ENCODE measurements at regions not wholly inside any gene's neighbourhood (a gene's known extent, or its start where the extent isn't known, plus 50 kb on each side); places are given as distances from the start of the nearest gene placed in this dataset.

DNA sequence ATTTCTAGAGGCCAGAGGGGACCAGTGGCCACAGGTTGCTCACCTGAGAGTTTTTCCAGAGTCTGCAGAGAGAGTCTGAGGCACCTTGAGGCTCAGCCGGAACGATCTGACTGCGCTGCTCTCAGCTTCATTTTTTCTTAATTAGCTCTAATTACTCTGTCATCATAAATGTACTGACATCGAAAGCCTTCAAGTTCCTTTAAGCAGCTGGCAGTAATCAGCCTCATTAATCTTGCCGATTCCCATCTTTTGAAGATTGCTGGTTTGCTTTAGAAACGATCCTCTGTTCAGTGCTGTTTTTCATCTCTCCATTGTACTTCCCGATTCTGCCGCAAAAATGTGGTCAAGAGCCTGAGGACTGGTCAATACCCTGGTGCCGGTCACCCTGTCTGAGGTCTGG lies 454.7 kb downstream of the TYW1 start:
- H3K79me1 ChIP-seq (ENCODE audit: low read depth in 1 of 2, low read length in 2 of 2) = no peaks in the 10 kb centered on the region
- in situ Hi-C loops (cut with MboI; ENCODE audit: low sequenced_read_pairs) = no loop called here
- no peak overlapping the region for H2AFZ ChIP-seq (replicated peaks; ENCODE audit: low read length, poor library complexity)
- TF ChIP-seq FOS (IDR thresholded peaks at IDR 0.05; ENCODE audit: low read depth, low read length) (no peak), NFE2L2 (IDR thresholded peaks at IDR 0.05; ENCODE audit: low read depth, low read length) (no peak), RFX5 (IDR thresholded peaks at IDR 0.05; ENCODE audit: low read depth, low read length) (no peak), MAFK (IDR thresholded peaks at IDR 0.05; ENCODE audit: low read depth, low read length) (no peak), BHLHE40 (IDR thresholded peaks at IDR 0.05; ENCODE audit: low read depth, low read length) (no peak), CEBPB (IDR thresholded peaks at IDR 0.05; ENCODE audit: low read depth, low read length) (no peak), RAD21 (IDR thresholded peaks at IDR 0.05; ENCODE audit: low read length) (no peak), MXI1 (IDR thresholded peaks at IDR 0.05; ENCODE audit: borderline replicate concordance, low read depth, low read length) (no peak), MAZ (IDR thresholded peaks at IDR 0.05; ENCODE audit: borderline replicate concordance, low read depth, low read length) (no peak), RCOR1 (IDR thresholded peaks at IDR 0.05; ENCODE audit: insufficient replicate concordance, low read length) (no peak), POLR2A (IDR thresholded peaks at IDR 0.05; ENCODE audit: low read depth, low read length) (no peak), SMC3 (IDR thresholded peaks at IDR 0.05; ENCODE audit: low read depth, low read length) (no peak), CHD1 (IDR thresholded peaks at IDR 0.05; ENCODE audit: low read depth, low read length) (no peak)
- TF ChIP-seq, protein P1, sequence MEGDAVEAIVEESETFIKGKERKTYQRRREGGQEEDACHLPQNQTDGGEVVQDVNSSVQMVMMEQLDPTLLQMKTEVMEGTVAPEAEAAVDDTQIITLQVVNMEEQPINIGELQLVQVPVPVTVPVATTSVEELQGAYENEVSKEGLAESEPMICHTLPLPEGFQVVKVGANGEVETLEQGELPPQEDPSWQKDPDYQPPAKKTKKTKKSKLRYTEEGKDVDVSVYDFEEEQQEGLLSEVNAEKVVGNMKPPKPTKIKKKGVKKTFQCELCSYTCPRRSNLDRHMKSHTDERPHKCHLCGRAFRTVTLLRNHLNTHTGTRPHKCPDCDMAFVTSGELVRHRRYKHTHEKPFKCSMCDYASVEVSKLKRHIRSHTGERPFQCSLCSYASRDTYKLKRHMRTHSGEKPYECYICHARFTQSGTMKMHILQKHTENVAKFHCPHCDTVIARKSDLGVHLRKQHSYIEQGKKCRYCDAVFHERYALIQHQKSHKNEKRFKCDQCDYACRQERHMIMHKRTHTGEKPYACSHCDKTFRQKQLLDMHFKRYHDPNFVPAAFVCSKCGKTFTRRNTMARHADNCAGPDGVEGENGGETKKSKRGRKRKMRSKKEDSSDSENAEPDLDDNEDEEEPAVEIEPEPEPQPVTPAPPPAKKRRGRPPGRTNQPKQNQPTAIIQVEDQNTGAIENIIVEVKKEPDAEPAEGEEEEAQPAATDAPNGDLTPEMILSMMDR (conservative IDR thresholded peaks at IDR 0.05; ENCODE audit: low read depth, low read length) = no peak
- TF ChIP-seq, protein P2, sequence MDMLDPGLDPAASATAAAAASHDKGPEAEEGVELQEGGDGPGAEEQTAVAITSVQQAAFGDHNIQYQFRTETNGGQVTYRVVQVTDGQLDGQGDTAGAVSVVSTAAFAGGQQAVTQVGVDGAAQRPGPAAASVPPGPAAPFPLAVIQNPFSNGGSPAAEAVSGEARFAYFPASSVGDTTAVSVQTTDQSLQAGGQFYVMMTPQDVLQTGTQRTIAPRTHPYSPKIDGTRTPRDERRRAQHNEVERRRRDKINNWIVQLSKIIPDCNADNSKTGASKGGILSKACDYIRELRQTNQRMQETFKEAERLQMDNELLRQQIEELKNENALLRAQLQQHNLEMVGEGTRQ (IDR thresholded peaks at IDR 0.05; ENCODE audit: low read depth, low read length) = no peak
- TF ChIP-seq, protein P3, sequence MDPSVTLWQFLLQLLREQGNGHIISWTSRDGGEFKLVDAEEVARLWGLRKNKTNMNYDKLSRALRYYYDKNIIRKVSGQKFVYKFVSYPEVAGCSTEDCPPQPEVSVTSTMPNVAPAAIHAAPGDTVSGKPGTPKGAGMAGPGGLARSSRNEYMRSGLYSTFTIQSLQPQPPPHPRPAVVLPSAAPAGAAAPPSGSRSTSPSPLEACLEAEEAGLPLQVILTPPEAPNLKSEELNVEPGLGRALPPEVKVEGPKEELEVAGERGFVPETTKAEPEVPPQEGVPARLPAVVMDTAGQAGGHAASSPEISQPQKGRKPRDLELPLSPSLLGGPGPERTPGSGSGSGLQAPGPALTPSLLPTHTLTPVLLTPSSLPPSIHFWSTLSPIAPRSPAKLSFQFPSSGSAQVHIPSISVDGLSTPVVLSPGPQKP (IDR thresholded peaks at IDR 0.05; ENCODE audit: borderline replicate concordance, low read depth, low read length) = no peak
- H2BK120ac ChIP-seq (ENCODE audit: low read depth, low read length) = no peak overlapping the region
- H2BK20ac ChIP-seq (ENCODE audit: low read depth, low read length) = no peak overlapping the region
- no TSS peak for BruUV-seq (replicated peaks)
- no peak overlapping the region for H3K4me3 ChIP-seq (ENCODE audit: insufficient read depth, low read depth, low read length)
- H3K27ac ChIP-seq (ENCODE audit: insufficient read depth, low read length) = no peak overlapping the region
- H3K36me3 ChIP-seq (ENCODE audit: control insufficient read depth, insufficient read depth, low read length) = no peaks in the 10 kb centered on the region
- no peak overlapping the region for H3K4me2 ChIP-seq (ENCODE audit: low read depth, low read length)
- no peaks in the 10 kb centered on the region for H3K4me1 ChIP-seq (ENCODE audit: control insufficient read depth, insufficient read depth, low read length)
- no peak overlapping the region for H4K91ac ChIP-seq (ENCODE audit: insufficient read depth, low read depth, low read length)
- H4K8ac ChIP-seq (ENCODE audit: low read depth in 2 of 2, low read length in 2 of 2) = no peak overlapping the region
- CTCF ChIA-PET = no interaction called here
- POLR2A ChIA-PET (ENCODE audit: unreplicated experiment) = no interaction called here
- H4K20me1 ChIP-seq (ENCODE audit: insufficient read depth, low read length) = no peaks in the 10 kb centered on the region
- DNase-seq (no peak), ATAC-seq (ENCODE audit: low read depth) (no peak)
- H3K9ac ChIP-seq (ENCODE audit: low read depth, low read length) = no peak overlapping the region
- H3K9me1 ChIP-seq (ENCODE audit: insufficient read depth, low read length) = no peaks in the 10 kb centered on the region
- H4K5ac ChIP-seq (ENCODE audit: low read depth, low read length) = no peak overlapping the region
- no peaks in the 10 kb centered on the region for H3K27me3 ChIP-seq (ENCODE audit: control insufficient read depth, insufficient read depth, low read length)
- no peak overlapping the region for H2AK9ac ChIP-seq (replicated peaks; ENCODE audit: low read depth, low read length, poor library complexity)
- no peak overlapping the region for H2BK5ac ChIP-seq (ENCODE audit: low read depth, low read length, poor library complexity, severe bottlenecking)
- 67% methylated on average over 4 of the region's 9 CpGs; no CpG with 5 or more reads in 1 of the 2 experiments for WGBS, 2 experiments (ENCODE audit: extremely low coverage in 2 of 2, insufficient read length in 1 of 2)
- no peak overlapping the region for H3K14ac ChIP-seq (replicated peaks; ENCODE audit: low read depth, low read length)
- H3K4ac ChIP-seq (ENCODE audit: low read depth, low read length) = no peak overlapping the region
- H2AK5ac ChIP-seq (ENCODE audit: low read depth, low read length) = no peak overlapping the region
- no peak overlapping the region for H2BK15ac ChIP-seq (ENCODE audit: low read depth, low read length)
- peaks cover 1% of the 10 kb centered on the region; the same call in 1 of the 2 replicates for H3K9me3 ChIP-seq (ENCODE audit: control insufficient read depth, insufficient read depth, low read length)
- H3K56ac ChIP-seq (ENCODE audit: extremely low read depth, insufficient read depth, low read length) = no peak overlapping the region
- dilution Hi-C loops (cut with HindIII; ENCODE audit: low sequenced_read_pairs, unreplicated experiment) = no loop called here
- H3K18ac ChIP-seq (ENCODE audit: low read depth, low read length) = no peak overlapping the region
- intact Hi-C loops (cut with micrococcal nuclease) = no loop called here
- H3K23ac ChIP-seq (ENCODE audit: low read depth, low read length) = no peak overlapping the region

Data from IMR-90 (cell line).